GM21447 (cell line): ENCODE measurements at regions not wholly inside any gene's neighbourhood (a gene's known extent, or its start where the extent isn't known, plus 50 kb on each side); places are given as distances from the start of the nearest gene placed in this dataset.

Experiments
- ATAC-seq: cut with Tn5 transposase; IDR thresholded peaks from one replicate; pipeline ENCODE4 v1.9.1; 2021; ENCODE audit not compliant: unreplicated experiment

DNA sequence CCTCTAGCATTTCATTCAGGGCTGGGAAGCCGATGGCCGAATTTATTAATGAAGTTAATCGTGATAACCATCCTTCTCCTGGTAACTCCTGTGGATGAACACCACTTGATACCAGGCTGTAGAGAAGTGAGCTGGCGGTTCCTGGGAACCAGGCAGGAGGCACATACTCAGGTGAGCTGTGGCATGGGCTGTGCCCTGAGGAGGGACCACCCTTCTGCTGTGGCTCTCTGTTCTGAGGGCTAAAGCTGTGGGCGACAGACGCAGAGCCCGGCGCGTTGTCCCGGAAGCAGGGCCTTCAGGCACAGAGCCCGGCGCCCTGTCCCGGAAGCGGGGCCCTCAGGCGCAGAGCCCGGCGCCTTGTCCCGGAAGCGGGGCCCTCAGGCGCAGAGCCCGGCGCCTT, 462.3 kb upstream of the SALL3 start:
- ATAC-seq: no peak

GRCh38 chr18:78517973-78518372, 461.6 kb upstream of the SALL3 start:
- ATAC-seq: no peak

- ATAC-seq: no peak
Observed at GRCh38 chr18:78518805-78519204, 460.8 kb upstream of the SALL3 start.

- ATAC-seq: no peak
Observed at GRCh38 chr18:78519394-78520062, 460.1 kb upstream of the SALL3 start.

- no peak for ATAC-seq
Observed at GRCh38 chr18:78521136-78521535, 458.5 kb upstream of the SALL3 start.

DNA sequence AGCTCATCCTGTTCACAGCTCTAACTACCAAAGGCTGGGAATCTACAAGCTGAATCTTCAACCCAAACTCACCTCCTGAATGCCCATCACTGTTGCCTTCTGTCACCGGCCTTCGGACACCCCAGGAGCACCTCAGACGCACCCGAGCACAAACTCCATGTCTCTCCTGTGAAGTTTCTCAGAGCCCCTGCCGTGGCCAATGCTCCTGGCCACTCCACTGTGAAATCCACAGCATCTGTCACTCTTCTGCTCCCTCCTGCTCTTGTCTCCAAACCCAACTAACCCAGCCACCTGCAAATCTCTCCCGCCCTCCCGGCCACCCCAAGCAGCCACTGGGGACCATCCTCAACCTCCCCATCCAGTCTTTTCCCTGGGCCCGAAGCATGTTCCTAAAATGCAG, 457.9 kb upstream of the SALL3 start:
- ATAC-seq: no peak

DNA sequence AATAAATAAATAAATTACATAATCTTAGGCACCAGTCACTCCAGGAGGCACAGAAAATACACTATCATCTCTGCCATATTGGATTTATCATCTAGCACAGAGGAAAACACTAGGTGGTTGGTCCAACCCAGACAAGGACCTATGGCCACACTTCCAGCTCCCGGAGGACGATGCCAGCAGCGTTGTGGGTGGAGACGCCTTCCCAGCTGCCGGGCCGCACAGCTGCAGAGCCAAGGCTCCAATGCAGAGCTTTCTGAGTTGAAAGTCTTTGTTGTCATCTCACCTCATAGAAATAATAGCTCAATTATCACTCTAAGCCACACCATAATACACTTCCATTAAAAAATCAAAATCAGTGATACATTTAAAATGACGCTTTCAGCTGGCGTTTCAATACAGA, 457.1 kb upstream of the SALL3 start:
- no peak for ATAC-seq

- ATAC-seq: no peak
Observed at GRCh38 chr18:78523850-78524249, 455.8 kb upstream of the SALL3 start.

DNA sequence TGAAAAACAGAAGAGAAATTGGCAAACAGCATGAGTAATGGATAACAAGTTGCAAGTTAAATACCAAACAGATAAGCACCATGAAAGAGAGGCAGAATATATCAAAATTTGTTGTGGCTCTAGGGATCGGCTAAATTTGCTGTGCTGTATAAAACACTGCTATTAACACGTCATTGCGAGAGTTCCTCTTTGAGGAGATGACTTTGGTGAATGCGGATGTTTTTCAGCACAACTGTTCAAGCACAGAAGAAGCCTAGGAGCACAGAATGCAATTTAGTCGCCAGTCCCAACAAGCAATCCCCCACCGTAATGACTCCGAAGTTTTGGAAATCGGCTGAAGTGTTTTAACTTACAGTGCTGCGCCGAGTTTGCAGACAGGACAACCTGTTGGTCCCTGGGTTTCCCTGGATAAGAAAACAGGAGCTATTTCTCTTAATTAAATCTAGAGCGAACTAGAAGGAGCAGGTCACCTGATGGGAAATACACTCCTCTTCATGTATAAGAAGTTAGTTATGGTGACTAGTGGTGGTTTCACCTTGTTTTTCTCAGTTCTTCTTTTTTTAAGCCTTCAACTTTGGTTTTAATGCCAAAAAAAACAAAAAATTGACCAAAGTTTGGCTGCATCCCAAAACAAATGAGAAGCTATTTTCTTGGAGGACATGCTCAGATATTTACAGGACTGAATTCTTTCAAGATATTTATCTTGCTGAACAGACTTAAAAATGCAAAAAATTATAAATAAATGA, 454.1 kb upstream of the SALL3 start:
- no peak for ATAC-seq

- ATAC-seq: no peak
Observed at GRCh38 chr18:78526275-78526674, 453.3 kb upstream of the SALL3 start.

DNA sequence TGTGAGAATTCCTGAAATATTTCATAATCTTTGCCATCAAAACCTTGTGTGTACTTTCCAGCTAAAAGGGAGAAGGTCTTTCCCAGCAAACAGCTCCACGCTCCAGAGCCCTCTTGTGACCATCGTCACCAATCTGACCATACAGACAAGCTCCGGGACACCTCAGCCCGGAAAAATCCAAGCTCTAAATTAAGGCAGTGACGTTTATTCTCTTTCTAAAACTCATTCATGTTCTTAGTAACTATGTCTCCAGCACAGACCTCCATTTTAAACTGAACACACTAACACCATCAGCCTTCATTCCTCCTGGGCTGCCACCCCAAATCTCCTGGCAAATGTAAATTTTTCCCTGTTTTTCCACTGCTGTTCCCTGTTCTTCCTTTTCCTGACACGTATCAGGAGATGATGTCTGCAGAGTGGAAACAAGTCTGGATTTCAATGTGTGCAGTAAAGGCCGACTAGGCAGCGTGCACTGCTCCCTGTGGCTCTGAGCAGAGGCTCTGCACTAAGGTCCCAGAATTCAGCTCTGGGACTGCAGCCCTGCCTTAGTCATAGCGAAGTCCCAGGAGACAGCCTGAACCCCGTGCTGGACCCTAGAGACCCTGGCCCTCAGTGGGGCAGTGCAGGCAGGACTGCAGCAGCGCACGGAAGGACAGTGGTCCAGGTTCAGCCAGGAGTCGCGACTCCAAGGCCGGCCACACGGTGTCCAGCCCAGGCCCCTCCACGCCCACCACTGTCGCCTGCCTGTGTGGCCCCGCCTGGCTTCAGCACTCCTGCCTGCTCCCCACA, 452.5 kb upstream of the SALL3 start:
- no peak for ATAC-seq

- no peak for ATAC-seq
Observed at GRCh38 chr18:78527984-78528383, 451.6 kb upstream of the SALL3 start.

GRCh38 chr18:78528411-78529258, 451.0 kb upstream of the SALL3 start:
- no peak for ATAC-seq

GRCh38 chr18:78531637-78532036, 448.0 kb upstream of the SALL3 start:
- no peak for ATAC-seq

GRCh38 chr18:78538669-78539440, 440.8 kb upstream of the SALL3 start:
- ATAC-seq: no peak

DNA sequence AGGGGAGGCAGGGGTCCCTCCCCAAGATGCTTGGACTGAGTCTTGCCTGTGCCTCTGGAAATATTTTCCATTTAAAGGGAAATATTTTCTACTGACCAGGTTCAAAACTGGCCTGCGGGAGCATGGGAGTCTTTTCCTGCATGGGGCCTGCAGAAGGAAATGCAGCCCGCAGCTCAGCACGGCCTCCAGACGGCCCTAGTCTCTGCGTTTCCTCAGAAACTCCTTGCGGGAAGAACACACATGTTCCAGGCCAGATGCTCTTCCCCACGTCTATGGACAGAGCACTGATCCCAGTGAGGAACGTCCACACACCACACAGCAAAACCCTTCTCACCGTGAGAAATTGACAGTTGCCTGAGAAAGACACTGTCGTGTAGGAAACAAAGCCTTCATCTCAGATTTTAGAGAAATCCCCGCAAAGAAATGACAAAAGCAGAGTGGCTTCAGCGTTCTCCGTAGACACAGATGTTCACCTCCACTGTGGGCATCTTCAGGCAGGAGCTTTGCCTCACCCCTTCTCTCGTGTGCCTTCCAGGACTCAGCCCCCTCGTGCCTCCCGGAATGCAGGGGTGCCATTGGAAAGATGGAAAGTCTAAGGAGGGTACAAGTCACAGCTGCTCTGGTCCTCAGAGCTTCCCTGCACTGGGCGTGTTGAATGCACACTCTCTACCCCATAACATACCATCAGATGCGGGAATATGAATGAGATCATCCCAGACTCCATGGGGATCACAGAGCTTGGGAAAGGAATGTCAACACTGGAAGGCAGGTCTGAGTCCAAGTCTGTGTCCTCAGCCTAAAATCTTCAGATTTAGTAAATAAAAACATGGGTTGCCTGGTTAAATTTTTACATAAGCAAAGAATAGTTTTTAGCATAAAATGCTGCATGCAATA, 438.7 kb upstream of the SALL3 start:
- no peak for ATAC-seq

GRCh38 chr18:78542204-78542603, 437.4 kb upstream of the SALL3 start:
- no peak for ATAC-seq

GRCh38 chr18:78543201-78543725, 436.4 kb upstream of the SALL3 start:
- ATAC-seq: no peak

- no peak for ATAC-seq
Observed at GRCh38 chr18:78546281-78546680, 433.3 kb upstream of the SALL3 start.
